Activated gamma-delta T cell (primary cell): ENCODE measurements at regions not wholly inside any gene's neighbourhood (a gene's known extent, or its start where the extent isn't known, plus 50 kb on each side); places are given as distances from the start of the nearest gene placed in this dataset.

Source experiments
- DNase-seq: peaks from one replicate; lab custom pipeline; 2025; lab: John Stamatoyannopoulos, UW

DNA sequence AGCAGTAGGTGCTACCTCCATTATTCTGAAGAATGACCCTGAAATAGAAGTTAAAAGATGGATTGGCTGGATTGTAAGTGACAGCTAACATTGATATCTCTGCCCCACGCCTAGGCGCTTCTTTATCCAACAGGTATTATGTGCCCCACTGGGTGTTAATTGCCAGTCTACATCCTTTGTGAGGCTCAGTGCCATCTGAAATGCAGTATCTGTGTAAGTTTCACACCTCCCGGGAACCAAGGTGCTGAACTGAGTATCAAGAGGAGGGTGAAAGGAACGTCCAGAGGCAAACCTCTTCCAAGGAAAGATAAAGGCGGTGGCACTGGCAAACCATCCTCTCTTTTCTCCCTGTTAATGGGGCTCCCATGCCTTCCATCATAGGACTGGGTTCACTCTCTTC, 181.1 kb upstream of the UBL3 start:
- no peak for DNase-seq

DNA sequence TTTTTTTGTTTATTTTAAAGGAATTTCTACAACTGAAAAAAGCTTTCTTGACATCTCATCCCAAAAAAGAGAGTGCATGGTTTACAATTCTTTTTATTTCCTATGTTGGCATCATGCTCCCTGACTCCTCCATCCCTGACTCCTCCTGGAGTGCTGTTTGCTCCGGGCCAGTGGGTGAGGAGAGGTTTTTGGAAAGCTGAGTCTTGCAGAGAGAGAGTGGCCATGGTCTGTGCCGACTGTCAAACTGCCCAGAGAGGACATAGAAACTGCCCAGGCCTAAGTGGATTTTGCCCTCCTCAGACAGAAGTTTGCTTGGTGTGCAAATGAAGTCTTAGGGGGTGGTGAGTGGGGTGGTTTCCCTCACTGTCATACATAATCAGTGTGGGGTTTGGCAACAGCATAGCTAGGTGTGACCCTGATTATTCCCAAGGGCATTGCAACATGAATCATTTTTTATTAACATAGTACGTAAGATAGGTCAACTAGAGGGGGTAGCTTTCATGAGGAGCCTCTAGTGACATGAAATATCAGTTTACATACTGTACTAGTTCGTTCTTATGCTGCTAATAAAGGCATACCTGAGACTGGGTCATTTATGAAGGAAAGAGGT, 179.8 kb upstream of the UBL3 start:
- no peak for DNase-seq

DNA sequence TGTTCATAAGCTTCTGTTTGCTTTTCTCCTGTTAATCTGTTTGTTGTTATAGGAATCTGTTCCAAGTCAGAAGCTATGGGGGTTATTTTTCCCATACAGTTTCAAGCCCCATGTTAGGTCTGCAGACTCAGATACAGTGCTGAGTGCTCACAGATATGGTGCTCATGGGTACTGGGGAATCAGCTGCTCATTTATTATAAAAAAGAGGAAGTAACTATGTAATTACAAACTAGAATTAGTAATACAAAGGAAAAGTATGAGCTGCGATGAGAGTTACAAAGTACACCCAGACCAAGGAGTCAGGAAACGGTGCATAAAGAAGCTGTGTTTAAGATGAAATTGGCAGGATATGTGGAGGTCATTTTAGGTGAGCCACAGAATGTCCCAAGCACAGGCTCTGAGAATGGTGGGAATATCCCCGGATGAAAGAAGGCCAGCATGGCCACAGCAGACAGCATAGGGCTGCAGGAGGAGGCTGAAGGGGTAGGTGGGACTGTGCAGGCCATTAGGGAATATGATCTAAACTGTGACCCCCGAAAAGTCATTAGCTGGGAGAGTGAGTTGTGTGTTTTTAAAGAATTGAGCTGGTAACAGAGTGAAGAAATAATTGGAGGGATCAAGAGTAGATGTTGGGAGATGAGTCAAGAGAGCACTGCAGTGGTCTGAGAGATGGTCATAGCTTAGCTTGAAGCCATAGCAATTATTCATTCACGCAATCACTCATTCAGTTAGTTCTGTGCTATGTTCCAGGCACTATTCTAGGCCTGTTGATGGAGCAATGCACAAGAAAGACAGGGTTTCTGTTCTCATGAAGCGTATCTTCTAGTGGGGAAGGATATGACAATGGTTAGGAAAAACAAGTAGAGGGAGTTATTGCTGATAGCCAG, 177.4 kb upstream of the UBL3 start:
- DNase-seq: no peak

- DNase-seq: no peak
These were observed 176.5 kb upstream of the UBL3 start for GRCh38 chr13:30026909-30027308.

DNA sequence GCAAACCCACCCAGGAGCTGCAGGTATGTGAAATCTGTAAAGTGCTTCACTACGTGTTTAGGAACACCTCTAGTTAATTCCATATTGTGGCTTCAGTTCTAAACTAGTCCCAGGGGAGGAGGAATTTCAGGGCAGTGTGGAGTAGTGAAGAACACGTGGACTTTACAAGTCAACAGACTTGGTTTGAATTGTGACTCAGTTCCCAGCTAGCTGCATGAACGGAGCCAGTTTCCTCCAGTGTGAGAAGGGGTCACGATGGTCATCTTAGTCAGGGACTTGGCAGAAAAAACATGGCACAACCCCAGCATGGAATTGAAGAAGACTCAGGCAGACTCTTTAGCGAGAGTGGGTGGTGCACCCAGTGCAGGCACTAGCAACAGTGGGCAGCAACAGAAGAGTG, 175.7 kb upstream of the UBL3 start:
- DNase-seq: no peak

DNA sequence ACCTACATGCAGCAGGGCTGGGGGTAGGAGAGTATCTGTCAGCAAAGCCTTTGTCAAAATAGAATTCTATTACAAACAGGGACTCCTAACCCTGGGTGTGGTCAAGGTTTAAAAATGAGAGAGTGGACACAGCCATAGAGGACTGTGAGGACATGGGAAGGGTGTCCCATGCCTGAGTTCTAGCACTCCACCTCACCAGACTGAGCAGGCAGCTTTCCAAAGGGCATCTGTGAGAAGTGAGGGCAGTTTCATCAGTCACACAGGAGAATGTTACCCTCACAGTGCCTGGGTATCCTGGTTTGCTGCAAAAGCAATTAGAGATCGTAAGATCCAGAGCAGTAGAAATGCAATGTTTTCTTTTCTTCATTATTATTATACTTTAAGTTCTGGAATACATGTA, 174.9 kb upstream of the UBL3 start:
- DNase-seq: no peak

- DNase-seq: no peak
These were observed 173.9 kb upstream of the UBL3 start for GRCh38 chr13:30024125-30024865.

DNA sequence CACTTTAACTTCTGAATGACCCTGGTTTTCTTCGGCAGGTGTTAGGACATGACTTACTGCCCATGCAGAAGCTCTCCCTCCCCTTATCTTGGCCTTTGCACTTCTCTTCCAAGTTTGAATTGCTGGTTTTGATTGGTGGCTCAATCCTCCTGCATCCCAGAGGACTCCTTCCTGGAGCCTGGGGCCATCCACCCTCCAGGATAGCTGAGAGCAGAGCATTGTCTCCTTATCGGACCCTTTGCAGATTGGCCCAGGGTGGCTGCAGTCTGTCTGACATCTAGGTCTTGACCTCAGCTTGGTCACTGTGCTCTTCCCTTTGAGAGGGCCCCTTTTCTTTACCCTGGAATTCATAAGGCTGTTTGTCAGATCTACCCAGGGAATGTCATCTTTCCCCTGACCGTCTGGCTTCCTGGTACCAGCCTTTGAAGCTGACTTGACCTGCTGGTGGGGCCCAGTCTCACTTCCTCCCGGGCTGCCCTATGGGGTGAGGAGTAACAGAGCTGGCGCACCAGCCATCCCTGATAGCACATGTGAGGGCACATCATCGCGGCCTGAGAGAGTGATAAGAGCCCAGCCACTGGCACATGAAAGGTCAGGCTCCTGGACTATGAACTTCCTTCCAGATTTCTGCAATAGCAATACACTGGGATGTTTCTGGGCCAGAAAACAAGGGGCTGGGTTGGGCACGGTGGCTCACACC, 172.9 kb upstream of the UBL3 start:
- DNase-seq: no peak

DNA sequence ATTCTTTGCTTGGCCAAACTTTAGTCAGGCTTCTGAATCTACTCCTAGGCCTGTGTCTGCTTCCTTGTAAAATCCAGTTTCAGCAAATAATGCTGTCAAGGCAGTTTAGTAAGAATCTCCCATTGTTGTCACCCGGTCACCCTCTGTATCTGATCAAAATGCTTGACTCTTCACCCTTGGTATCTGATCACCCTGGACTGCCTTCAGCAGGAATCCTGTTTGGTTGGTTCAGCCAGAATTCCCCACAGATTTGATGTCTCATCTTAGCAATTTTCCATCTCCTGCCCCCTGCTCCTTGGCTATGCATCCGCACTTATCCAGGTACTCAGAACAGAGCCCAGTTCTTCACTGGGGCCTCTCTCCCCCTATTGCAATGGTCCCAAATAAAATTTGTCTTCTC, 172.4 kb upstream of the UBL3 start:
- no peak for DNase-seq

- DNase-seq: no peak
These were observed 171.8 kb upstream of the UBL3 start for GRCh38 chr13:30022256-30022655.

- no peak for DNase-seq
These were observed 171.2 kb upstream of the UBL3 start for GRCh38 chr13:30021611-30022010.

GRCh38 chr13:30020726-30021312, 170.4 kb upstream of the UBL3 start:
- DNase-seq: no peak

- DNase-seq: no peak
These were observed 169.5 kb upstream of the UBL3 start for GRCh38 chr13:30019648-30020626.

- DNase-seq: no peak
These were observed 167.5 kb upstream of the UBL3 start for GRCh38 chr13:30017880-30018279.

GRCh38 chr13:30016398-30016797, 166.0 kb upstream of the UBL3 start:
- no peak for DNase-seq

DNA sequence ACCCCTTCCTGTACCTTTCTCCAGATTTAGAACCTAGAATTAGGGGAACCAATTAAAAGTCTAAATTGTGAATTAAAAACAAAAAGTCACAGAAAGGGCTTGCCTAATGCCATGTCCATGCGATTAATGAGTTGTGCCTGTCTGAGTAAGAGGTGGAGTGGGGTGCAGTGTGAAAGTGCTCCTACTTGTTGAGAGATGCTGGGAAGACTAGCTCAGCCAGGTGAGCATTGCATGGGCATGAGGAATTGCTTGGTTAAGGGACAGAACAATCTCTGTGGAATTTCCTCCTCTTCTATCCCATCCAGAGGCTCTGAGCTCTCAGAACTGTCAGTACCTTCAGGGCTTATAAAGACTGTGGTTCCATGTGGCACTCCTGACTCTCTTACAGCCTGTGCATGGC, 159.0 kb upstream of the UBL3 start:
- DNase-seq: no peak

DNA sequence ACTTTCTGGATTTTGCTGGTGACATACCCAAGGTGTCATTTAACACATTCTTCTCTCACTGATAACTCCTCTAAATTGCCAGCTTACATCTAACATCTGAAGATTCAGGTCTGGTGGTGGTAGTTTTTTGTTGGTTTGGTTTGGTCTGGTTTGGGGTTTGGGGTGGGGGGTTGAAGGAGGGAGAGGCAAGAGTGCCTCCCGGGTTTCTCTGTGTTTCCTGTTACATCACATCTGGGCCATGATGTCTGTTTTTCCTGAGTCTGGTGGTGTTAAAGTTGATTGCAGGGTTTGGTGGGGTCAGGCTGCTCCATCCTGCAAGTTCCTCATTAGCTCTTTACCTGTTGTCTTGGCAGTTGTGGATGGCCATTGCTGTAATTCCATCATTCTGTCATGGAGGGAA, 155.8 kb upstream of the UBL3 start:
- no peak for DNase-seq

GRCh38 chr13:30004204-30004603, 153.8 kb upstream of the UBL3 start:
- no peak for DNase-seq

- no peak for DNase-seq
These were observed 152.2 kb upstream of the UBL3 start for GRCh38 chr13:30002577-30002976.

DNA sequence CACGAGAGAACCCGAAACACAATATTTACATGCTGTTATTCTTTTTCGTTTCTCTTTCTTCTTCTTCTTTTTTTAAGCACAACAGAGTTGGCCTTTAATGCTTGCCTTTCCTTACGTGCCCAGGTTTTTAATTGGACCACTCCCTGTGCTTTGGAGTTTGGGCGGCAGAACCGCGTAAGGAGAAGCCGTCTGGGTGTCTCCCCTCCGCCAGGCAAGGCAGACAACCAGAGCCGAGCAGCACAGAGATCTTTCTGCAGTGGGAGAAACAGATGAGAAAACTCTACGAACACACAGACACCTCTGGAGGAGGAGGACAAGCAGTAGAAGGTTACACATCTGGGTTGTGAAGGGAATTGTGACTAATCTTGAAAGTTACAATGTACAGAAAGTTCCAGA, 150.0 kb upstream of the UBL3 start:
- no peak for DNase-seq
